Upper lobe of left lung (tissue), 6 donors: ENCODE measurements at regions not wholly inside any gene's neighbourhood (a gene's known extent, or its start where the extent isn't known, plus 50 kb on each side); places are given as distances from the start of the nearest gene placed in this dataset.

Source experiments
- ATAC-seq, 2 donors: fragments of 200-7000 bp; cut with Tn5 transposase; one replicate each; pipeline ENCODE4 v1.9.1; 2022; ENCODE audit warnings: mild to moderate bottlenecking in 2 of 2, moderate library complexity in 2 of 2; ENCODE audit not compliant: low FRiP score in 2 of 2
- DNase-seq, 2 donors: peaks; one replicate each; pipeline ENCODE4 v3.0.0-alpha.2; 2019 to 2020
- H3K27ac ChIP-seq, 4 donors: fragments of 200-600 bp; sonication (generic); one replicate each; pipeline ENCODE4 v1.5.1; 2016 to 2019
- H3K27me3 ChIP-seq, 4 donors: fragments of 200-600 bp; sonication (generic); one replicate each; pipeline ENCODE4 v1.5.1; 2017 to 2019
- H3K36me3 ChIP-seq, 4 donors: fragments of 200-600 bp; sonication (generic); one replicate each; pipeline ENCODE4 v1.5.1; 2016 to 2019
- H3K4me1 ChIP-seq, 4 donors: fragments of 200-600 bp; sonication (generic); one replicate each; pipeline ENCODE4 v1.5.1; 2018 to 2019
- H3K4me3 ChIP-seq, 4 donors: fragments of 200-600 bp; sonication (generic); one replicate each; pipeline ENCODE4 v1.5.1; 2017 to 2019; ENCODE audit warnings: mild to moderate bottlenecking in 2 of 4, moderate library complexity in 1 of 4
- H3K9me3 ChIP-seq, 4 donors: fragments of 200-600 bp; sonication (generic); one replicate each; pipeline ENCODE4 v1.5.1; 2018 to 2019
- EP300 ChIP-seq, 4 donors: sonication (generic); formaldehyde crosslinking; IDR thresholded peaks; one replicate each; pipeline ENCODE4 v1.5.1; 2017; ENCODE audit warnings: antibody characterized with exemption in 4 of 4, control low read depth in 2 of 4
- POLR2A ChIP-seq, 4 donors: fragments of 450-650 bp; IDR thresholded peaks; one replicate each; pipeline ENCODE4 v1.5.1; 2016 to 2017; ENCODE audit warnings: antibody characterized with exemption in 4 of 4, mild to moderate bottlenecking in 2 of 4
- POLR2AphosphoS5 ChIP-seq, 2 donors: sonication (generic); formaldehyde crosslinking; IDR thresholded peaks; one replicate each; pipeline ENCODE4 v1.5.1; 2017; ENCODE audit warnings: antibody characterized with exemption in 2 of 2
- WGBS, 2 donors: methylation state at CpG; one replicate each; pipeline ENCODE4 v1.1.5; 2017 to 2018; 5-methylcytosine and 5-hydroxymethylcytosine counted together
- TF ChIP-seq, protein P1 (sequence below), 6 experiments: fragments of 450-650 bp in 4 of 6; fragments of 200-600 bp in 2 of 6; sonication (generic) in 2 of 6; IDR thresholded peaks; one replicate each; pipeline ENCODE4 v1.5.1; 2016 to 2019; ENCODE audit warnings: antibody characterized with exemption in 6 of 6
- donor health status: DM: no; HTN: no; CAD: no; lungs with moderate emphysema.
- donor health status: DM: no; HTN: yes; CAD: no; lungs with severe emphysema.

DNA sequence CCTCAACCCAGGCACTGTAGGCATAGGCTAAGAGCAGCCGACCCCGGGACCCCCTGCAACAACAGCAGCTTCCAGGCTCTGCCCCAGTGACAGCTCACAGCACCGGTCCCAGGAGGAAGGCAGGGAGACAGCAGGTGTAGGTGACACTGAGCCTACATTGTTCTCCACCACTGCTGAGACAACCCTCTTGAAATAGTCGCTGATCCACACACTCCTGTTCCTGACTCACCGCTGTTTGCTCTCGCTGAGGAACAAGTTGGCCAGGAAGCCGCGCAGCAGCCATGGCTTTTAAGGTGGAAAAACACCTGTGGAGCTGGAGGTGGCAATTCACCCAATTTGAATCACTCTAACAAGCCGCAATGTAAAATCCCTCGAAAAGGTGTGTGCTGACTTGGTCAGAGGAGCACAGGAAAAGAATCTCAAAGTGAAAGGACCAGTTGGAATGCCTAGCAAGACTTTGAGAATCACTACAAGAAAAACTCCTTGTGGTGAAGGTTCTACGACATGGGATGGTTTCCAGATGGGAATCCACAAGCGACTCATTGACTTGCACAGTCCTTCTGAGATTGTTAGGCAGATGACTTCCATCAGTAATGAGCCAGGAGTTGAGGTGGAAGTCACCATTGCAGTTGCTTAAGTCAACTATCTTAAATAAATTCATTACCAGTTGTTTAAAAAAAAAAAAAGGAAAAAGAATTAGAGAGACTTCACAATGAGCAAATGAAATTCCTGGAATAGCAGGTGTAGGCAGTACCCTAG is 167.5 kb downstream of the ARL4C start:
- TF ChIP-seq EP300 (IDR thresholded peaks at IDR 0.05) (no peak), POLR2A (IDR thresholded peaks at IDR 0.05) (no peak), POLR2AphosphoS5 (IDR thresholded peaks at IDR 0.05) (no peak)
- TF ChIP-seq, protein P1, sequence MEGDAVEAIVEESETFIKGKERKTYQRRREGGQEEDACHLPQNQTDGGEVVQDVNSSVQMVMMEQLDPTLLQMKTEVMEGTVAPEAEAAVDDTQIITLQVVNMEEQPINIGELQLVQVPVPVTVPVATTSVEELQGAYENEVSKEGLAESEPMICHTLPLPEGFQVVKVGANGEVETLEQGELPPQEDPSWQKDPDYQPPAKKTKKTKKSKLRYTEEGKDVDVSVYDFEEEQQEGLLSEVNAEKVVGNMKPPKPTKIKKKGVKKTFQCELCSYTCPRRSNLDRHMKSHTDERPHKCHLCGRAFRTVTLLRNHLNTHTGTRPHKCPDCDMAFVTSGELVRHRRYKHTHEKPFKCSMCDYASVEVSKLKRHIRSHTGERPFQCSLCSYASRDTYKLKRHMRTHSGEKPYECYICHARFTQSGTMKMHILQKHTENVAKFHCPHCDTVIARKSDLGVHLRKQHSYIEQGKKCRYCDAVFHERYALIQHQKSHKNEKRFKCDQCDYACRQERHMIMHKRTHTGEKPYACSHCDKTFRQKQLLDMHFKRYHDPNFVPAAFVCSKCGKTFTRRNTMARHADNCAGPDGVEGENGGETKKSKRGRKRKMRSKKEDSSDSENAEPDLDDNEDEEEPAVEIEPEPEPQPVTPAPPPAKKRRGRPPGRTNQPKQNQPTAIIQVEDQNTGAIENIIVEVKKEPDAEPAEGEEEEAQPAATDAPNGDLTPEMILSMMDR (IDR thresholded peaks at IDR 0.05): no peak
- Histone ChIP-seq H3K9me3 (no peaks in the 10 kb centered on the region), H3K4me3 (no peak overlapping the region), H3K4me1 (peaks cover 0 to 4% (median 0%) of the 10 kb centered on the region in 4 donors), H3K27me3 (no peaks in the 10 kb centered on the region), H3K27ac (no peak overlapping the region), H3K36me3 (no peaks in the 10 kb centered on the region)
- DNase-seq (peak in 1 of 2 donors; percentile 55), ATAC-seq (peak; percentile 4 to 68)
- 80 to 86% methylated on average over 9 to 12 of the region's 12 CpGs for WGBS, 2 donors

DNA sequence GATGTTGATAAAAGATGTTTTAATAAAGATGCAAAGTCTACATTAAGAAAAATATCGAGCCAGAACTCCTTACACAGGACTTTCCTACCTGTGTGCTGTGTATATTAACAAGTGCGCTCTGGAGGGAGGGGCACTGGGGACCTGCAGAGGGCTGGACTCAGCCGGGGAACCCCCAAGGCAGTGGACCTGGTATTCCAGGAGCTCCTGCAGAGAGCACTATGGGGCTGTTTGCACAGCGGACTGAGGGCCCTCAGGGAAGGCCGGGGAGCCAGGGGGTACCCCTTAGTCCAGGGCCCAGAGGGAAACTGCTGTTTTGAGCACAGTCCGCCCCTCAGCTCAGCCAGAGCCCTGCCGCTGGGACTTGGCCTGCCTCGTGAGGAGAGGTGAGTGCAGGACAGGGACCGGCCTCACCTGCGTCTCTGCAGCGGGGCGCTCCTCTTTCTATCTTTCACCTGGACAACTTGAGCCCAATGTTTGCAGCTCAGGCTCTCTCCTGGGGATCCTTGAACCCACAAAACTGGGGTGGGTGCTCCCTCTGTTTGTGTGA is 168.4 kb downstream of the ARL4C start:
- DNase-seq (peak; percentile 41), ATAC-seq (peak; percentile 16 to 56)
- peaks cover 0 to 4% (median 0%) of the 10 kb centered on the region in 4 donors for H3K4me1 ChIP-seq
- WGBS, 2 donors: 87 to 88% methylated on average over 5 to 12 of the region's 12 CpGs
- TF ChIP-seq POLR2AphosphoS5 (IDR thresholded peaks at IDR 0.05) (no peak), EP300 (IDR thresholded peaks at IDR 0.05) (no peak), POLR2A (IDR thresholded peaks at IDR 0.05) (no peak)
- TF ChIP-seq, protein P1 (IDR thresholded peaks at IDR 0.05): no peak
- no peak overlapping the region for H3K27ac ChIP-seq
- no peaks in the 10 kb centered on the region for H3K36me3 ChIP-seq
- no peaks in the 10 kb centered on the region for H3K9me3 ChIP-seq
- H3K27me3 ChIP-seq: no peaks in the 10 kb centered on the region
- H3K4me3 ChIP-seq: no peak overlapping the region

DNA sequence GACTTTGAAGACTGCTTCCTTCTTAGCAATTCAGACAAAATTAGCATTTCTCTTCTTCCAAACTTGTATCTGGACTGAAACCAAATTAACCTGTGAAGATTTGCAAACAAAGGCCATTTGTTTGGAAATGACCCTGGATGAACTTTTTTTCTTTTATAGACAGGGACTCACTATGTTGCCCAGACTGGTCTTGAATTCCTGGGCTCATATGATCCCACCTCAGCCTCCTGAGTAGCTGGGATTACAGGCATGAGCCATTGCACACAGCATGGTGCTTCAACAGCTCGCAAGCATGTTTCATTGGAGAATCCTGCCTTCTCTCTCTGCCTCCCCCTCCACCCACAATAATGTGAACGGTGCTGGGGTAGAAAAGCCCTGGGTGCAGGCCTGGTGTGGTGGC is 170.2 kb downstream of the ARL4C start:
- ATAC-seq (no peak), DNase-seq (no peak)
- Histone ChIP-seq H3K27me3 (no peaks in the 10 kb centered on the region), H3K27ac (no peak overlapping the region), H3K4me1 (peaks cover 0 to 4% (median 0%) of the 10 kb centered on the region in 4 donors), H3K9me3 (no peaks in the 10 kb centered on the region), H3K36me3 (no peaks in the 10 kb centered on the region), H3K4me3 (no peak overlapping the region)
- 97 to 100% methylated on average over 1 to 2 of the region's 2 CpGs for WGBS, 2 donors
- TF ChIP-seq EP300 (IDR thresholded peaks at IDR 0.05) (no peak), POLR2A (IDR thresholded peaks at IDR 0.05) (no peak), POLR2AphosphoS5 (IDR thresholded peaks at IDR 0.05) (no peak)
- TF ChIP-seq, protein P1 (IDR thresholded peaks at IDR 0.05): no peak

DNA sequence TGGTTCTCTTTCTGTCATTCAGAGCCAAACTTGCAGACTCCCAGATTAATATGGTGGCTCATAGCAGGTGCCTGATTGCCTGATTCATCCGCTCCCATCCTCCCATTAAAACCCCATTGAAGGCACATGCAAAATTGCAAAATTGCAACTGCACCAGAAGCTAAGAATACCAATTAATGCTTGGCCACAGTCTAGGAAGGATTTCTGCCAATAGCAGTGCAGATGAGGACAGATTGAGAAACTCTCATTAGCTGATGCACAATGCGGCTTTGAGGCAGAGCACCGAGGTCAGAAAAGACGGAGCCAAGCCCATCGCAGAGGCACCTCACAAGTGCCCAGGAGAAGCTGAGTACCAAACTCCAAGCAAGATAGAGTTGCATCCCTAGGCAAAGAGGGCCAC is 172.8 kb downstream of the ARL4C start:
- Histone ChIP-seq H3K4me3 (no peak overlapping the region), H3K27ac (no peak overlapping the region), H3K36me3 (no peaks in the 10 kb centered on the region), H3K9me3 (no peaks in the 10 kb centered on the region), H3K27me3 (no peaks in the 10 kb centered on the region), H3K4me1 (peaks cover 0 to 4% (median 0%) of the 10 kb centered on the region in 4 donors)
- ATAC-seq: no peak
- TF ChIP-seq POLR2AphosphoS5 (IDR thresholded peaks at IDR 0.05) (no peak), POLR2A (IDR thresholded peaks at IDR 0.05) (no peak), EP300 (IDR thresholded peaks at IDR 0.05) (no peak)
- TF ChIP-seq, protein P1 (IDR thresholded peaks at IDR 0.05): no peak
- DNase-seq: no peak
- 79 to 80% methylated on average over 1 to 5 of the region's 5 CpGs for WGBS, 2 donors
